GM18507 (cell line): ENCODE measurements at regions not wholly inside any gene's neighbourhood (a gene's known extent, or its start where the extent isn't known, plus 50 kb on each side); places are given as distances from the start of the nearest gene placed in this dataset.

Experiments
- DNase-seq: peaks from one replicate; pipeline ENCODE4 v3.0.0; 2011; ENCODE audit warnings: low read depth; ENCODE audit not compliant: insufficient read length; ENCODE audit errors: extremely low spot score
- FAIRE-seq: peaks from 2 replicates; lab custom pipeline; 2011; peaks lifted over from hg19 to GRCh38; lab: Jason Lieb, UNC

- no peak for DNase-seq
- no peak for FAIRE-seq
These were observed 264.7 kb downstream of the NPR3 start for GRCh38 chr5:32975656-32976375.

- DNase-seq: no peak
- FAIRE-seq: no peak
These were observed 269.9 kb downstream of the NPR3 start for GRCh38 chr5:32981061-32981460.

GRCh38 chr5:32984851-32985610 lies 273.9 kb downstream of the NPR3 start:
- DNase-seq (no peak), FAIRE-seq (no peak)

GRCh38 chr5:32989815-32990214 lies 278.7 kb downstream of the NPR3 start:
- no peak for FAIRE-seq
- DNase-seq: no peak

- FAIRE-seq: no peak
- DNase-seq: no peak
These were observed 279.7 kb downstream of the NPR3 start for GRCh38 chr5:32990593-32991420.

- DNase-seq (no peak), FAIRE-seq (no peak)
These were observed 280.3 kb downstream of the NPR3 start for GRCh38 chr5:32991421-32991815.

- DNase-seq (no peak), FAIRE-seq (no peak)
These were observed 285.2 kb downstream of the NPR3 start for GRCh38 chr5:32996336-32996735.

- DNase-seq: no peak
- no peak for FAIRE-seq
These were observed 297.8 kb downstream of the NPR3 start for GRCh38 chr5:33008751-33009418.

- no peak for DNase-seq
- no peak for FAIRE-seq
These were observed 299.7 kb downstream of the NPR3 start for GRCh38 chr5:33010846-33011245.

GRCh38 chr5:33011801-33012200 lies 300.7 kb downstream of the NPR3 start:
- DNase-seq (no peak), FAIRE-seq (no peak)

GRCh38 chr5:33023649-33024048 lies 312.5 kb downstream of the NPR3 start:
- no peak for FAIRE-seq
- DNase-seq: no peak

GRCh38 chr5:33032271-33033070 lies 321.4 kb downstream of the NPR3 start:
- DNase-seq: no peak
- no peak for FAIRE-seq

- DNase-seq: no peak
- FAIRE-seq: no peak
These were observed 322.4 kb downstream of the NPR3 start for GRCh38 chr5:33033516-33033915.

- no peak for FAIRE-seq
- DNase-seq: no peak
These were observed 323.7 kb downstream of the NPR3 start for GRCh38 chr5:33034777-33035176.

- no peak for FAIRE-seq
- DNase-seq: no peak
These were observed 324.9 kb downstream of the NPR3 start for GRCh38 chr5:33035851-33036527.

- DNase-seq (no peak), FAIRE-seq (no peak)
These were observed 326.0 kb downstream of the NPR3 start for GRCh38 chr5:33037076-33037475.

GRCh38 chr5:33041586-33041985 lies 330.5 kb downstream of the NPR3 start:
- DNase-seq: no peak
- FAIRE-seq: no peak

- FAIRE-seq (no peak), DNase-seq (no peak)
These were observed 332.3 kb downstream of the NPR3 start for GRCh38 chr5:33043343-33043997.
